G401 (cell line): ENCODE measurements at regions not wholly inside any gene's neighbourhood (a gene's known extent, or its start where the extent isn't known, plus 50 kb on each side); places are given as distances from the start of the nearest gene placed in this dataset.

Experiments
- DNase-seq: peaks from one replicate; pipeline ENCODE4 v3.0.0-alpha.2; 2015; ENCODE audit warnings: low spot score
- in situ Hi-C: cut with HindIII; loops from 2 replicates; pipeline ENCODE4 v1.10.0; 2016; ENCODE audit warnings: low sequenced_read_pairs, mixed read lengths

DNA sequence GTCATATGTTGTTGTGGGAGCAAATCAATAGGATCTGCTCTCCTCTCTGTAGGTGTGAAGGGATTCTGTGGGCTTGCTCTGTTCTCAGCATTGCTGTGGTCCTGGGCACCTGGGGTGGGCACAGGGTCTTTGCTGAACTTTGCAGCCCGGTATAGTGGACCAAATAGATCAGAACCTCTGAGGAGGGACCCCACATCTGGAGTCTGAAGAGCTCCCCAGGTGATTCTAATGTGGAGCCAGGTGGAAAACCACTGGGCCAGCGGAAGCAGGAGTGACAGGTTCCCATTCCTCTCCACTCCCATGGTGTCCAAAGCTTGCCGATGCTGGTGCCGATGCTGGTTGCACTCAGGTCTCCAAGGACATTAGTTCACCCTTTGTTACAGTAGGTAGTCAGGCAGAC, 257.2 kb downstream of the GLRX3 start:
- in situ Hi-C loops = no loop called here
- DNase-seq = no peak

DNA sequence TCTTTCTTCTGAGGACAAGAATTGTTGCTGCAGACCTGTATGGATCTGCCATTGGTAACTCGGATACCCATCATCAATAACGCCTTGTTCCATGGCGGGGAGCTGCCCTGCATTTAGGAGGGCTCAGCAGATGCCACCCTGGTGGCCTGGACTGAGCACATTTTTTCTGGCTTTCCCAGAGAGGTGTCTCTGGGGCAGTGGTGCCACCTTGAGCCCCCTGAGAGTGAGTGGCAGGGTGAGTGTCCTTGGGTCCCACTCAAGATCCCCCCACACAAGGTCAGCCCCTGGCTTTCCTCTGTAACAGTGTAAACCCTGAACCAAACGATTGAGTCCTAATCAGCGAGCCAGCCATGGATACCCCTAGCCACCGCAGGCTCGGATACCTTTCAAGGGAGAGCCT, 258.6 kb downstream of the GLRX3 start:
- in situ Hi-C loops = no loop called here
- no peak for DNase-seq

DNA sequence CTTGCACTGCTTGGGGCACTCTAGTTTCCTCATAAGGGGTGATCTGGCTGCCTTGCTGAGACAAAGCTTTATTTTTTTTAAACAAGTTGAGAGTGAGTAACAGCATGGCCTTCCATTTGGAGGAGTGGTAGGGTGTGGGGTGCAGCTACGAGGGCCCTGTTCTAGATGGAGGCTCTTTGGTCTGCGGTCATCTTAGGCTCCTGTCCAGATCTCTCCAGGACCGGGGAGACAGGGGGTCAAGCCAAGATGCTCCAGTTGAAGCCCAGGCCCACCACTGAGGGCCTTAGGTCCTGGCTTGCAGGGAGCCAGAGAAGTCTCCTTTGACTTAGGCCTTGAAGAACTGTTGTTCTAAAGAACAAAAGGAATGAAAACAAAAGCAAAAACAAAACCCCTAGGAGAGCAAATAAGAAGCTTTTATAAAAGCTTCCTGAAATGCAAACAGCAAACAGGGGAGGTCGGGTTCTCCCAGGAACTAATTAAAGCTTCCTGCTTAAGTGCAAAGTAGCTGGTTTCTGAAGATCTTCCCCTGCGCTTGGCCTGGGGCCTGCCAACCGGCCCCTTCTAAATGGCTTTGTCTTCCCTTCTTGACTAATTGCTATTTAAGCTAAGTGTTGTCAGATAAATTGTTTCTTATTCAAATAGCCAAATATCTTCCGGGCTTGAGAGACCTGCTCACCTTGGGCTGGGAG, 259.2 kb downstream of the GLRX3 start:
- no peak for DNase-seq
- in situ Hi-C loops = no loop called here

DNA sequence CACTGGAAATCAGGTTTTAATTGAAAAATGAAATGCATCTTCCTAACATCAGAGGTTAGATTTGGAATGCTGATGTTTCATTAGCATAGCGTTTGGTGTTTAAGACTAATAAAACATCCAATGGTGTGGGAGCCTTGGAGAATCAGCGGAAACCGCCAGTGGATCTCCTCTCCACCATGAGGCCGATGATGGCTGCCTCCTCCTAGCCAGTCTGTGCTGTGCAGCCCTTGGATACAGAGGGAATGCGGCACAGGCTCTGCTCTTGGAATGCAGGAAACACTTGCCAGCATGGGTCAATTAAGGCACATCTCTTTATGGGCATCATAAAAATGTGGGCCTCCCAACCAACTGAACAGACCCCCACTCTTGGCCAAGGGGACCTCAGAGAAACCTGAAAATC, 259.9 kb downstream of the GLRX3 start:
- no peak for DNase-seq
- in situ Hi-C loops = no loop called here

DNA sequence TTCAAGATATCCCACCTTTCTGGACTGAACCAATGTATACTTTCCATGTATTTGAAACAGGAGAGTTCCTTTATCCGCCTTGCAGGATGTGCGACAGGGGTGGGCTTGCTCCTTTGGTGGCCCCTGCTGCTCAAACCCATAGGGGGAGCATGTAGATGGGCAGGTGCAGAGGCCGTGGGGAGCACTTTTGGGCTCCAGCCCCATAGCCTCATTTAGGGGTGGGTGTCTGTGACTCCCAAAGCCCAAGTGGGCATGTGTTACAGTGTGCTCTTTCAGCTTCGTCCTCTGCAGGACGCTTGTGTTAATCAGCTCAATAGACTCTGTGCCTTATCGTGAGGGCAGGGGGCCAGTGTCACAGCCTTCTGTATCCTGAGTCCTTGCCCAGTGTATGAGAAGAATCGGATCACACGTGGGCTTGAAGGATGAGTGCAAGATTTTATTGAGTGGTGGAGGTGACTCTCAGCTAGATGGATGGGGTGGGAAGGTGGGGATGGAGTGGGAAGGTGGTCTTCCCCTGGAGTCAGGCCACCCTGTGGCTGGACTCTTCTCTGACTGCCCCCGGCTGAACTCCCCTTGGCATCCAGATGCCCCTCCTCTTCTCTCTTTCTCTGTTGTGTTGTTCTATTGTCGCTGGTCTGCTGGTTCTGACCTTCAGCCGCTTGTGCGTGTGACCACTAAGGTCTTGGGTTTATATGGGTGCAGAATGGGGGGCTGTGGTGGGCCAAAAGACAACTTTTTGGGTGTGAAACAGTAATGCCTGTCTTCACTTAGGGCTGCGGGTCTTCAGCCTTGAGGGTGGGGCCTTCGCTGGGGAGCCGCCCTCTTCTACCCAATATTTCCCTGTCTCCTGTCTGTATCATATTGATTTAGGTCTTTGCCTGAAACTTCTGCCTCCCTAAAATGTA, 262.2 kb downstream of the GLRX3 start:
- no peak for DNase-seq
- in situ Hi-C loops = no loop called here

DNA sequence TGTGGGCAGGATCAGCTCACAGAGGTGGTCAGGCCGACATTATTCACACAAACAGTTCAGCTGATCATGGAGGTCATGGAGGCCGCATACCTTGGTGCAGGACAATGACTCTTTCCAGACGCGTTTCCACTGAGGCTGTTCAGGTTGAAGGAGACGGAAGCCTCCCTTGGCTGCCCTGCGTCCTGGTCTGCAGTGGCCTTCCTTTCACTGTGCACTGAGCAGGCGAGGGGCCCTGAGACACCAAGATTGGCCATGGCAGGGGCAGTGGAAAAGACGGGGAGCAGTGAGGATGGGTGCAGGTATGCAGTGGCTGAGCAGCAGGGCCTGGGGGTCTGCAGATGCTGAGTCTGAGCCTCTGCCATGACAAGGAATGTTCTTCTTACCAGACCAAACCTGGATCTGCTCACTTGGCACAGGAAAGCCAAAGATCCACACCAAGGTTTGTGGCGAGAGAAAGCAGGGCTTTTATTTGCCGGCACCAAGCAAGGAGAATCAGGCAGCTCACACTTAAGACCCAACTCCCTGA, 263.3 kb downstream of the GLRX3 start:
- in situ Hi-C loops = no loop called here
- DNase-seq = no peak

DNA sequence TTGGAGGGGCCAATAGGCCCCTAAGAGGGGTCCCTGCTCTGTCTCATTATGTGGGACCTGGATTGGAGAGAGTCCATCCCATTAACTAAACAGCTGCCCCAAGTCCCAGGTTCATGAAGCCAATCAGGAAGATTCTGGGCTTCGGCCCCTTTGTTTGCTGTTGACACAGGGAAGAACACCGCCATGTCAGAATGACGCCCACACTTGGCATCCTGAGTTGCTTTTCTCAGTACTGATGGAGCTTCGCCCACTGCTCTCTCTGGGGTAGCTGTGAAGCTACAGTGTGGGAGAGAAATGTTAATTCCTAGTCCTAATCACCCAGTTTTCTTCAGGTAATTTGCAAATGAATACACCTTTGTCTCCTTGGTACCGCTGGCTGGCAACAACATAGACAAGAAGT, 264.7 kb downstream of the GLRX3 start:
- in situ Hi-C loops = no loop called here
- DNase-seq = no peak

DNA sequence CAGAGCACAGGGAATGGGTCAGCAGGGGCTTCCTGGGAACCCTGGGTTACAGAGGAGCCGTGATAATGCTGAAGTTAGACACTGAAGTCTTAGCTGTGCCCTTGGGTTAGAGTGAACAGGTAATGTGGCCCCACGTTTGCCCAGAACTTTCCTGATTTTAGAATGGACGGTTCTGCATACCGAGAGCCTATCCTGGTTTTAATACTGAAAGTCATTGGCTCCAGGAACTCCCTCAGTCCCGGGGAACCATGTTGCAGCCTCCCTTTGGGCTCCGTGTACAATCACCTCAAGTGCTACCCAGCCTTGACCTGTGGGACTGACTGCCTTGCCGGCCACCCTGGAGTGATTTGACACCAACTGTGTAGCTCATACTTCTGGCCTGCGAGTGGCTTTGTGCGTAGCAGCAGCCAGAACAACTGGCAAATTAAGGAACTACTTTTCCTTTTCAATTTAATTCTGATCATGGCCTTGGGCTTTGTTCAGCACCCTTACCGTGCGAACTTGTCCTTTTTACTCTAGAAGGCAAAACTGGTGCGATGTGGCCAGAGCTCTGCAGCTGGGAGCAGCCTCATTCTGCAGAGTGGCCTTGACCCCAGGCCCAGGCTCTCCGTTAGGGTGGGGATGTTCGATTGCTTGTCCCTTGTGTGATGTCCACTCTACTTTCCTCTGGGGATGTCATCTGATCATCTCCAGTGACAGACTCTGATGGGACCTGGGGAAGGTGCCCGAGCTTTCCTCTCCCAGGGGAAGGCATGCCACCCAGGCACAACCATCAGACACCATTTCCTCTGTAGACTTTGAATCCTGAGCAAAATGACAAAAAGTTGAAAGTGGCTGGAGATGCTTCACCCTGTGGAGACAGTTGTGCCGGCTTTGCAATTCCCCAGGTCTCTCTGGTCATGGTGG, 265.9 kb downstream of the GLRX3 start:
- in situ Hi-C loops = no loop called here
- no peak for DNase-seq

DNA sequence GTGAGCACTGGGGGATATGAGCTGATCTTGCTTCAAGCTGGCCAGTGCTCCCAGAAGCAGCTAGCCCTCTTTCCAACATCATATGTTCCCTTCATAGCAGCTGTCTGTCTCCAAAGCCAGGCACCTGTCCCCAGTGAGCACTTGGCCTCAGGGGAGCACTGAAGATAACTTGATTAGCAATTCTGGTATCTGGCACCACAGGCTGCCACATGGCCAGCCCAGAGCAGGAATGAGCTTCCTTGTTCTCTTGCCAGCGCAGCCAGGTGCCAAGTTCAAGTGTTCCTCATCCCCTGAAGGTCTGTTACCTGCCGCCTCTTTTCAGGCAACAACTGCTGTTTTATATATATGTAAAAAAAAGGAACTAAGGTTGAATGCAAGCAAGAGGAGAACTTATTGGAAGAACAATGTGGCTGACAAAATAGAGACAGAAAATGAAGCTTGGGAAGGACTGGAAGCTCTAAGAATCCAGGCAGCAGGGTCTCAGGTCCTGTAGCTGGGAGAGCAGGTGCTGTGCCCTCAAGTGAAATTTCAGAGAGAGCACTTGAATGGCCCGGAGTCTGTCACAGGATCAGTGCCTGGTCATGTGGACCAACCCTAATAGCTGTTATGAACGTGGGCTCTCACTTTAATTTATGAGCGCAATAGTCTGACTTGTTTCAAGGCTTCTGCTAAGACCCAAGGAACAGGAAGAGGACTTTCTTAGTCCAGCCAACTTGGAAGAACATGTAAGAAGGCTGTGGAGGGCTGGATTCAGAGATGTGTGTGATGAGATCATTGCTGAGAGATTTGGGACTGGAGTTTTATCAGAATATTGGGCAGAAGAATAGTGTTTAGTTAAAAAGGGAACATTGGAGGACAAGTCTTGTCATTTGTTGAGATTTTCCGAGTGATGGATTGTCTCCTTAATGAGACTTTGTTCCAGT, 267.2 kb downstream of the GLRX3 start:
- in situ Hi-C loops = no loop called here
- DNase-seq = peak; percentile 25

DNA sequence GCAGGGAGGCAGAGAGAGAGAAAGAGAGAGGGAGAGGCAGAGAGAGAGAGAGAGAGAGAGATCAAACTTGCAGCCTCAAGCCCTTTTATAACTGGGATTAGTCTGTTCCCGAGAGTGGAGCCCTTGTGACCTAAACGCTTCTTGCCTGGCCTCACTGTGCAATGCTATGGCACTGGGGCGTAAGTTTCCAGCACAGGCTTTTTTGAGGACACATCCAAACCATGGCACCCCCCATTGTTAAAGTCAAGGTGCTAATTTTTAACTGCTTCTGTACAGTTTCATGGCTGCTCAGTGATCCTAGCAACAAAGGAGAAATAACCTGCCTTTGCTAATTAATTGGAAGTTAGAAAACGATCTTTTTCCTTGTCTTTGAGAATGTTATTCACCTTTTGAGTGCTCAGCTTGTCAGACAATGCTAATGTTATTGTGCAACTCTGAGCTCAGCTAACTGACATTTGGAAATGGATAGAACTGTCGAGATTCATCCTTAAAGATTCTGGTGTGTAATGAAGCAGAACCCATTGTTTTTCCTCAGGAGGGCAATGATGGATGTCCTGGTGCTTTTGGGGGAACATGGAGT, 268.4 kb downstream of the GLRX3 start:
- no peak for DNase-seq
- in situ Hi-C loops = no loop called here

DNA sequence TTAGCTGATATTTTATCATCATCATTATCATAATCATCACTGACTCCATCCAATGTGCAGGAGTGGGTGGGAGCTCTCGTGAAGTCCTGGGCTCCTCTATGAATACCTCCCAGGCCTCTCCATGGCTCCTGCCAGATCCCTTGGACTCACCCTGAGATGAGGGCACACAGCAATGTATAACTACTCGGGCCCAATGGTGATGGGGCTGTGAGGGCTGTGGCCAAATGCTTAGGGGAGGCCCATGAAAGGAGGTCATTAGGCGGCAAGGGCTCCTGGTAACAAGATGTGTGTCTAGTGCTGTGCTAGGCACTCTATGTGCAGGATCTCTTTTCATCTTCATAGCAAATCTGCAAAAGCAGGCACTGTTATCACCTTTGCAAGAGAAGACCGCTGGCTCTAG, 270.9 kb downstream of the GLRX3 start:
- in situ Hi-C loops = no loop called here
- DNase-seq = no peak

DNA sequence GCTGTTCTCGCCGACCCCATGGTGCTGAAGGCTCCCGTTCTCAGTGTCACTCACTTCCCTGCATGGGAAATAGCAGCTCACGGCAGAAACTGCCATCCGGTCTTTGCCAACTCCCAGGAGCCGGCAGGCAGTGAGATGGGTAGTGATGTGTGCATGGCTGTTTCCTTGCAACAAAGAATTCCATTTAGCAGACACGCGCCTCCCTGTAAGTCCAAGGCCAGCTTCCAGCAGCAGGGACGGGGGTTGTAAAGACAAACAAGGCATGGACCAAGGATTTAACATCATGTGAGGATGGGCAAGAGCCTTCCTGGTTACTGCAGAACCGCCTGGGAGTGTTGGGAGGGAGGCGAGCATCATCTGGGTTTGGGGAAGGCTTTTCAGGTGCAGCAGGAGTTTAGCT, 273.1 kb downstream of the GLRX3 start:
- in situ Hi-C loops = no loop called here
- DNase-seq = no peak

DNA sequence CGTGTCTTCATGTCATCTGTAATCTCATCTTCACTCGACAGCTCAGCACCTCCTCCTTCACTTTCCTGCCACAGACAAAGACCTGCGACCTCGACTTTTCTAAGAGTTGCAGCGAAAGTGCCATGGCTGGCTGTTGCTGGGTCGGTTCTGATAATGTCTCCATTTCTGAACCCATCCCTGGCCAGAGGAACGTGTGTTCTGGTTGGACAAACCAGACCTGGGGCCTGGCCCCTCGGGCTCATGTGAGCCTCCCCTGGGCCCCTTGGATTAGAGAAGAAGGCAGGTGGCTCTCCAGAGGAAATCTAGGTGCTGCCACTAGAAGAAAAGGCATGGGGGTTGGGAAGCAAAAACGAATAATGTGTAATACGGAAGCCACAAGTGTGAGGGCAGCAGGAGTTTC, 273.7 kb downstream of the GLRX3 start:
- no peak for DNase-seq
- in situ Hi-C loops = no loop called here

DNA sequence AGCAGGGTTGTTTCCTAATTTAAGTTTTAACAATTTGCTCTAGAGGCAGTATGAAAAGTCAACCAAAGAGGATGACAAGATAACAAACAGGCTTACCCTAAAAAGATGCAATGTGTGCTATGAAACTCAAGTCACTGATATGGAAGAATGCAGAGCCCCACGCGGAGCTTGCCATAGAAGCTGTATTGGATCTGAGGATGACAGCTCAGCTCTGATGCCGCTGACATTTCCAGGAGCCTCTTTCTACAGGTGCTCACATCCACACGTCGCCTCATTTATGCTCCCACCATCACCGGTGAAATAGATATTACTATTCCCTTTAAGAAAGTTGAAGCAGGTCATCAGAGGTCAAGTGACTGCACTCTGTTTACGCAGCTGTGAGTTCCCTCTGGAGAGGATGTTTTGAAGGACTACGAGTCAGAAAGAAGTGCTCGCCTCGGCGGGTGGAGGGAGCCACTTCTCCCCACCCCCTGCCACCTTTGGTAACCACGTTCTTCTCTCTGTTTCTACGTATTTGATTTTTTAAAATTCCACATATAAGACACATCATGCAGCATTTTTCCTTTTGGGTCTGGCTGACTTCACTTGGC, 275.4 kb downstream of the GLRX3 start:
- in situ Hi-C loops = no loop called here

DNA sequence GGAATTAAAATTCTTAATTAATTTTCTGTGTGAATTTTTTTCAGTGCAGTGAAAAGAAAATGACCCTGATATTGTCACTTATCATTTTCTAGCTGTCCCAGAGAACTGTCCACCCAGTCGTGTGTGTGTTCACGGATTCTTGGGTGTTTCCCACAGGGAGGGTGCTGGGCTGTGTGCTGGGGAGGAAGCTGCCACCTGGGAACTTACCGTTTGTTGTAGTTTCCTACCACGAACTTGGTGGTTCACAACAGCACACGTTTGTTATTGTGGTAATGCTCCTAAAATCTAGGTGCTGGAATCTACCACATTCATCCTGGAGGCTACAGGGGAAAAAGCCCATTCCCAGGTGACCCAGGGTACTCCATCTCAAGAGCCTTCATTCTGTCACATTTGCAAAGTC, 276.1 kb downstream of the GLRX3 start:
- in situ Hi-C loops = no loop called here
- no peak for DNase-seq

More for the DNA sequence above, 275.4 kb downstream of the GLRX3 start:
- DNase-seq = no peak

DNA sequence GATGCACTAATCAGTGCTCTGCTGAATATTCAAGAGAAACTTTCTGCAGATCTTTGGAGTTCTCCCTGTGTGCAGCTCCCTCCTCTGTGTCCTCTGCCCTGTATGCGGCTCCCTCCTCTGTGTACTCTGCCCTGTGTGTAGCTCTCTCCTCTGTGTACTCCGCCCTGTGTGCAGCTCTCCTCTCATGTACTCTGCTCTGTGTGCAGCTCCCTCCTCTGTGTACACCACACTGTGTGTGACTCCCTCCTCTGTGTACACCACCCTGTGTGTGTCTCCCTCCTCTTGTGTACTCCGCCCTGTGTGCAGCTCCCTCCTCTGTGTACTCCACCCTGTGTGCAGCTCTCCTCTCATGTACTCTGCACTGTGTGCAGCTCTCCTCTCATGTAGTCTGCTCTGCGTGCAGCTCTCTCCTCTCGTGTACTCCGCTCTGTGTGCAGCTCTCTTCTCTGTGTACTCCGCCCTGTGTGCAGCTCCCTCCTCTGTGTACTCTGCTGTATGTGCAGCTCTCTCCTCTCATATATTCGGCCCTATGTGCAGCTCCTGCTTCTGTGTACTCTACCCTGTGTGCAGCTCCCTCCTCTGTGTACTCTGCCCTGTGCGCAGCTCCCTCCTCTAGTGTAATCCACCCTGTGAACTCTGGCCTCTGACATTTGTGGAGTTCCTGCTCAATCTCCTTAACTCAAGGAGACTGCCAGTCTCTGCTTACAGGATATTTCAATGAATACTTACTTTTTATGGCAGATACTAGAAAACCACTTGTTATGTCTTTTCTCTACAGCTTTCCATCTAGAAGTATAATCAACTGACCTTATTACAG, 280.4 kb downstream of the GLRX3 start:
- in situ Hi-C loops = no loop called here

DNA sequence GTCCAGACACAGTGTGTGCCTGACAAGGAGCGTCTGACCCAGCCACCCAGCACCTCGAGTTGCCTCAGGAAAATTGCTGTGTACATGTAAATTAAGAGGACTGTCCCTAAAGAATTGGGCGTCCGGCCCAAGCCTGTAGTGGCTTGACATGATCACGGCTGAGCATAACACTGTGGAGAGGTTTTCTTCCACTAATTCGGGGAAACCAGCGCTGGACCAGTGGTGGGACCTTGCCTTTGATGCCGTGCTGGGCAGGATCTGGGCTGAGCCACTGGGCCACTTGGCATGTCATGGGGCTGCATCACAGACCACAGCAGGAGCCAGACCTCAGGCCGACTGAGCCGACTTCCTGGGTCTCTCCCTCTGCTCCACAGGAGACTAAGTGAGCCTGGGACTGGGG, 282.5 kb downstream of the GLRX3 start:
- no peak for DNase-seq
- in situ Hi-C loops = no loop called here

More for the DNA sequence above, 280.4 kb downstream of the GLRX3 start:
- DNase-seq = no peak
